H1 (cell line): ENCODE measurements at regions not wholly inside any gene's neighbourhood (a gene's known extent, or its start where the extent isn't known, plus 50 kb on each side); places are given as distances from the start of the nearest gene placed in this dataset.

Experiments used
- CHD7 ChIP-seq: fragments of 300-600 bp; sonication (generic); IDR thresholded peaks from 2 replicates; pipeline ENCODE4 v1.7.1; 2012; ENCODE audit warnings: low read length, moderate library complexity, mild to moderate bottlenecking, inconsistent platforms; ENCODE audit not compliant: insufficient replicate concordance

- TF ChIP-seq CHD7 = no peak
- TF ChIP-seq, all 59 proteins: peak for 0
Measured at GRCh38 chr2:22878121-22878520, 506.9 kb upstream of the KLHL29 start (continued).
